Right cardiac atrium (tissue), 5 donors: ENCODE measurements at regions not wholly inside any gene's neighbourhood (a gene's known extent, or its start where the extent isn't known, plus 50 kb on each side); places are given as distances from the start of the nearest gene placed in this dataset.
A peak's percentile ranks its signal among the peaks of the same experiment; 100 is the strongest.

Experiments used
- ATAC-seq, 2 donors: fragments of 200-7000 bp; cut with Tn5 transposase; one replicate each; pipeline versions ENCODE4 v1.8.0 to v1.9.1; 2020; ENCODE audit warnings: moderate library complexity in 2 of 2, mild to moderate bottlenecking in 1 of 2
- DNase-seq, 3 donors: peaks; one replicate each; pipeline ENCODE4 v3.0.0-alpha.2; 2020
- H3K27ac ChIP-seq: one replicate; pipeline ENCODE4 v1.5.1; 2013; ENCODE audit warnings: mild to moderate bottlenecking, low read length, control low read depth, moderate library complexity
- H3K27me3 ChIP-seq: one replicate; pipeline ENCODE4 v1.6.1; 2013; ENCODE audit not compliant: control insufficient read depth, insufficient read depth
- H3K4me1 ChIP-seq: one replicate; pipeline ENCODE4 v1.6.1; 2013; ENCODE audit warnings: low read length; ENCODE audit not compliant: control insufficient read depth, insufficient read depth
- H3K4me3 ChIP-seq: one replicate; pipeline ENCODE4 v1.5.1; 2013; ENCODE audit warnings: low read length, control low read depth
- H3K9me3 ChIP-seq: one replicate; pipeline ENCODE4 v1.6.1; 2013; ENCODE audit warnings: low read length; ENCODE audit not compliant: control insufficient read depth
- WGBS: extraction: QIAGEN DNeasy Blood & Tissue Kit; methylation state at CpG from one replicate; pipeline ENCODE4 v1.1.7; 2013; 5-methylcytosine and 5-hydroxymethylcytosine counted together
- intact Hi-C, 4 donors: fragments of 100-400 bp; cut with DNase I; formaldehyde crosslinking; loops; one replicate each; pipeline versions ENCODE4 v1.11.0 to v1.14.0; 2022 to 2023
- donor health status: healthy with polysubstance abuse.
- donor health status: DM: no; HTN: yes; CAD: no.
- donor health status: DM: no; HTN: no; CAD: no.
- donor health status: DM: no; HTN: yes; CAD: no; lungs with severe emphysema.
- donor health status: DM: yes; HTN: yes; CAD: no.

DNA sequence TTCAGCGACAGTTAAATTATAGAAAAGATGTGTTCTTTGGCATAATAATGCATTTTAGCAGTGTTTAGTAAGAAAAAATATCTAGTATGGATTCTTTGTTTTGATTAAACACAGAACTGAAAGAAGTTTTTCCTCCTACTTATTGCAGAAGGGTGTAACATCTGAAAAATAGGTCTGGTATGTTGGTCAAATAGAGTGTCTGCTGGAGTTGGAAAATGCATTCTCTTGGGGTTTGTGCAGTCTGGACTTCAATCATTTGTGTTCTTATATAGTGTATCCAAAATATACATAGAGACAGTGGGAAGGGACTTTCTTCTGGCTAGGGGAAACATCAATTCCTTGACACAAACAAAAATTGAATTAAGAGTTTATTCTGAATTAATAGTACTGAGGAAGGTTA is 132.4 kb upstream of the MAN1A1 start:
- Histone ChIP-seq H3K4me1 (no peaks in the 10 kb centered on the region), H3K27me3 (no peaks in the 10 kb centered on the region), H3K9me3 (no peaks in the 10 kb centered on the region), H3K4me3 (no peak overlapping the region), H3K27ac (no peak overlapping the region)
- intact Hi-C loops = no loop called here
- no peak for ATAC-seq
- 75% methylated on average over 1 of the region's 1 CpG for WGBS
- no peak for DNase-seq

DNA sequence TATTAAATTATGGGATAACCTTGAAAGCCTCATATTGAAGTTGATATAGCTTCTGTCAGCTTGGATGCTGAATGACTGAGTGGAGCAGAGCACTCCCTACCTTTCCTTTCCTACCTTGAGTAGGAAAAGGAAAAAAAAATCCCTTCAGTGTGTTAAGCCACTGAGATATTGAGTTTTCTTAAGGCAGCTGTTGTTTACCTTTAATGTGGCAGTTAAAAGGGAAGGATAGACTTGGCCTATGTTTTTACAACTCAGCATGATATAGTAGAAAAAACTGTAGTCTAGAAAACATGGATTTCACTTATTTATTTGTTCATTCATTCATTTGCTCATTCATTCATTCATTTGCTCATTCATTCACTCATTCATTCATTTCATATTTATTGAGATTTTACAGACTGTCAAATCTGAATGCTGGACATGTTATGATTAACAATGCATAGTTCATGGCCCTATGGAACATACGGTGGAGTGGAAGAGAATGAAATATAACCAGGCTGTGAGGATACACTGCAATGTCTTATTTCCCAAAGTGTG is 131.5 kb upstream of the MAN1A1 start:
- 98% methylated on average over 1 of the region's 1 CpG for WGBS
- no peaks in the 10 kb centered on the region for H3K9me3 ChIP-seq
- H3K4me1 ChIP-seq = no peaks in the 10 kb centered on the region
- intact Hi-C loops = no loop called here
- no peaks in the 10 kb centered on the region for H3K27me3 ChIP-seq
- H3K4me3 ChIP-seq = no peak overlapping the region
- no peak overlapping the region for H3K27ac ChIP-seq
- ATAC-seq = no peak
- DNase-seq = no peak

DNA sequence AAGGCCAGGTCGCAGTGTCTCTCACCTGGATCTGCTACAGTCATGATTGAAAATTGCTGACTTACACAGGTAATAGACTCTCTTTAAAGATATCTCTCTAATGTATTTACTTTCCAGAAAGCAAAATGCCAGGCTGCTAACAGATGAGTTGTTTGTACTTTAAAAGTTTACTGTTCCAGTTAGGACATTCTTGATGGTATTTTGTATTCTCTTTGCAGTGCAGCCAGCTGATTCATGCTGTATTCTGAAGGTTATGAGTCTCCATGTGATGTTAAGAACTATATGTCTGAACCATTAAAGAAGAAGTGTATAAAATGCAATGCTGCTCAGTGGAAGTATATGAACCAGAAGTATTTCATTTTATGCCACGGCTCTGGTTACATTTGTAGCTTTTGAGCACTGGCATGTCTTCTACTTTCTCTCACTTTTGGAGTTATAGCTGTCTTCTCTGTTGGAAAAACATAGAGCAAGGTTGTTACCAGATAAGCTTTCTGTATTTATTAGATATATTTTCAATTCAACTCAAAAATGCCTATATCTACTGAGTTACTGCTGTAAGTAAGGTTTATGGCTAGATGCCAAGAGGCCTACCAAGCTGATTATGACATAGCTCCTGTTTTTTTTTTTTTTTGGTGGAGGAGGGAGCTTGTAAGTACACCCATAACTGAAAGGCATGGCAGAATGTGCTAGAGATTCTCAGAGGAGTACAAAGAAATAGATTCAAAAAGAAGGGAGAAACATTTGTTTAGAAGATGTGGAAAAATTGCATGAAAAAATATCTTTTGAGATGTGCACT is 130.5 kb upstream of the MAN1A1 start:
- intact Hi-C loops = no loop called here
- ATAC-seq = no peak

DNA sequence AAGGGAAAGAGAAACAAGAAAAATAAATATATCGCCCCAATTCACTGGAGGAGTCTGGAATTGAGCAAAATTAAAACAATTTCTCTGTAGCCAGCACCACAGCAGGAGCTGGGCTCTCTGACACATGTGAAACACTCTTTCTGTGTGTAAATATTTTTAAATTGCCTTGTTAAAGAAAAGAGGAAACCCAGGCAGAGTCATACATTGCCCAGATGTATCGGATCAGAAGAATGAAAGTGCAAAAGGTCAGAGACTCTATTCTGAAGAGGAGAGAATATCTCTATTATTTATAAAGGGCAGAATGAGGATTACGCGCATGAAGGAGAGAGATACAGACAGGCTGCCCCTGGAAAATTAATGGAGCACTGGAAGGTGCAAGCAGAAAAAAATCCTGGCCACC is 127.0 kb upstream of the MAN1A1 start:
- no peaks in the 10 kb centered on the region for H3K4me1 ChIP-seq
- no peak overlapping the region for H3K27ac ChIP-seq
- H3K27me3 ChIP-seq = no peaks in the 10 kb centered on the region
- peak in 1 of 3 donors; percentile 11 for DNase-seq
- H3K4me3 ChIP-seq = no peak overlapping the region
- intact Hi-C loops = no loop called here
- WGBS = 62% methylated on average over 4 of the region's 4 CpGs
- no peaks in the 10 kb centered on the region for H3K9me3 ChIP-seq
- no peak for ATAC-seq

More for the DNA sequence above, 130.5 kb upstream of the MAN1A1 start:
- DNase-seq = no peak
- Histone ChIP-seq H3K27me3 (no peaks in the 10 kb centered on the region), H3K9me3 (no peaks in the 10 kb centered on the region), H3K4me3 (no peak overlapping the region), H3K27ac (no peak overlapping the region), H3K4me1 (no peaks in the 10 kb centered on the region)
- WGBS = 87% methylated on average over 2 of the region's 2 CpGs

DNA sequence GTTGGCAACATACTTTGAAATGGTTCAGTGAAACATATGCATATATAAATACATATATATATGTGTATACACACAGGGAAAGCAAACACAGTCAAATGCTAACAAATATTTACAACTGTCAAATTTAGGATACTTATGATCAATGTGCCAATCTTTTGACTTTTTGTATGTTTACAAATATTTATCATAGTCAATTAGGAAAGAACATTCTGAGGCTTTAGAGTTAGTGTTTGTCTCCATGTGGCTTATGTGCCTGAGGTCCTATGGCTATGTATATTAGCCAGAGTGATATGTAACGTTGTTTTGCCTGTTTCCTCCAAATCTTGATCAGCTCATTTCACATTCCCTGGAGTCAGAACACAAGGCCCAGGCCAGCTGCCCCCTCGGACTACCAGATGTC is 126.5 kb upstream of the MAN1A1 start:
- Histone ChIP-seq H3K27ac (no peak overlapping the region), H3K27me3 (no peaks in the 10 kb centered on the region), H3K9me3 (no peaks in the 10 kb centered on the region), H3K4me3 (no peak overlapping the region), H3K4me1 (no peaks in the 10 kb centered on the region)
- 52% methylated on average over 2 of the region's 2 CpGs for WGBS
- intact Hi-C loops = no loop called here
- ATAC-seq (no peak), DNase-seq (no peak)

DNA sequence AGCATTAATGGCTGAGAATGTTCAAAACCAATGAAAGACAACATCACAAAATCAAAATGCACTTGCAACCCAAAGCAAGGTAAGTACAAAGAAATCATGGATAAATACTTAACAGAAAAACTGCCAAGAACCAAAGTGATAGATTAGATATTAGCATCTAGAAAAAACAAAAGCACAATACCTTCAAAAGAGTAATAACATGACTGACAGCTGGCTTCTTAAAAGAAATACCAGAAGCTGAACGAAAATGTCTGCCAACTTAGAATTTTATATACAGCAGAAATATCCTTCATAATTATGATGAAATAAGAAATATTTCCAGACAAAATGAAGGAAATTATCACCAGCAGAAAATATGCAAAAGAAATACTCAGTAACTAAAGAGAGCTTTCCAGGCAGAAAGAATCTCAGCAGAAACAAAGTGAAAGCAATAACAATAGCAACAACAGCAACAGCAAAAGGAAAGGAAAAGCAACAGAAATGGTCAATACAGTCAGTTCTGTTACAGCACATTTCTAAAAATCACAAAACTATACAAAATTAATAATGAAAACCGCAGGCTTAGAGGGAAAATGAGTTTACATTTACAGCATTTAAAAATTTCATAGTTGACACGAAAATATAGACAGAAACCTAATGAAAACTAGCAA is 121.5 kb upstream of the MAN1A1 start:
- Histone ChIP-seq H3K9me3 (no peaks in the 10 kb centered on the region), H3K27ac (no peak overlapping the region), H3K27me3 (no peaks in the 10 kb centered on the region), H3K4me1 (peaks cover 2% of the 10 kb centered on the region), H3K4me3 (no peak overlapping the region)
- 54% methylated on average over 3 of the region's 3 CpGs for WGBS
- DNase-seq (no peak), ATAC-seq (no peak)
- intact Hi-C loops = no loop called here

DNA sequence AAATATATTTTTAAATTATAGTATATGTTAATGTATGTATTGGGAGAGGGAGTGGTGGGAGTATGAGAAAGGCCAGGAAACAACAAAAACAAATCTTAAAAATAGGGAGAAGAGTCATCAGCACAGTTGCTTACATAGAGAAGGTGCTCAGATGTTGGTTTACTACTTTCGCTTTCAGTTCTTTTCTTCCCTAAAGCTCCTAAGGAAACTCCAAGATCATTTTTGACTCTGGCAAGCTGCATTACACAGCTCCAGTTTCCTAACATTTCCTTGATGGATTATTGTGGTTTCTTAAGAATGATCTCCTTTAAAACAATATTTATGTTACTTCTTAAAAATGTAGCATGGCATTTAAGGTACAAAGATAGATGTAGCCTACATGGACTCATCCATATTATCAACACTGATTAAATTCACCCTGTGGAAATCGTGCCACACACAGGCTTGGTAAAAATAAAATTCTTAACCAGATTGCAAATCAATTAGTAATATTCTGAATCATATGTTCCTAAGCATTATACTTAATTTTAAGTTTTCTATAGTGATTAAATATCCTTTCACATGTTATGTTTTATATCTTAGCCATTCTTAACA is 118.0 kb upstream of the MAN1A1 start:
- Histone ChIP-seq H3K27me3 (no peaks in the 10 kb centered on the region), H3K27ac (no peak overlapping the region), H3K4me1 (peaks cover 2% of the 10 kb centered on the region), H3K9me3 (no peaks in the 10 kb centered on the region), H3K4me3 (peak overlapping the region; percentile 32)
- WGBS = 55% methylated on average over 2 of the region's 2 CpGs
- ATAC-seq = peak in 1 of 2 donors; percentile 45
- DNase-seq = no peak
- intact Hi-C loops = no loop called here

DNA sequence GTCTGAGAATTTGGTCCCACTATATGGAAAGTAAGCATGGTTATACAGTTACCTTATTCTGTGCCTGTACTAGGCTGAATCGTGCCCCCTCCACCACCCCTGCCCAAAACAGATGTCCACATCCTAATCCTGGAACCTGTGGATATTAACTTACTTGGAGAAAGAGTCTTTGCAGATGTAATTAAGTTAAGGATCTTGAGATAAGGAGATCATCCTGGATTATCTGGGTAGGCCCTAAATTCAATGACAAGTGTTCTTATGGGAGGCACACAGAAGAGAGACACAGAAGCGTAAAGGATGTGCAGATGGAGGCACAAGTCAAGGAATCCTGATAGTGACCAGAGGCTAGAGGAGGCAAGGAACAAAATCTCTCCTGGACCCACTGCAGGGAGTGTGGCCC is 116.7 kb upstream of the MAN1A1 start:
- Histone ChIP-seq H3K27me3 (no peaks in the 10 kb centered on the region), H3K27ac (no peak overlapping the region), H3K4me1 (peaks cover 2% of the 10 kb centered on the region), H3K4me3 (no peak overlapping the region), H3K9me3 (no peaks in the 10 kb centered on the region)
- no peak for ATAC-seq
- intact Hi-C loops = no loop called here
- WGBS = 97% methylated on average over 2 of the region's 2 CpGs
- DNase-seq = no peak

DNA sequence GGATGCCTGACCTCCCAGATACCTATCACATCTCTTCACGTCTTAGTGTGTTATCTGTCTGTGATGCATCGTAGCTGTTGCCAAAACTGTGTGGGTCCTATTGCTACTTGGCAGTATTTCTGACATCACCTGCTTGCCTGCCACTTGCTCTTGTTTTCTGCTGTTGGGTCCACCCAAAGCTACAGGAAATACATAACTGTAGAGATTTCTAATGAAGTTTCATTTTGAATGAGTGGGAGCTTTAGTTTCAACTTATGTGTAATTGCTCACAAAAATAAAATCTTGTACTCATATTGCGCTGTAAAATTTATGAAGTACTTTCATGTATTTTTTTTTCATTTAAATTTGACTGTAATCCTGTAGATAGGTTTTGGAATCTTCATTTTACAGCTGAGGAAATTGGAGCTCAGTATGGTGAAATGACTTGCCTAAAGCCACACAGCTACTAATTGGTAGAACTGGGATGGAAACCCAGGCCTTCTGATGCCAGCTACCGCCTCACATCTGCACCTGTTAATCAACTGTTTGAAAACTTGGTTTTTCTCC is 113.6 kb upstream of the MAN1A1 start:
- WGBS = 64% methylated on average over 4 of the region's 4 CpGs
- intact Hi-C loops = no loop called here
- Histone ChIP-seq H3K4me3 (no peak overlapping the region), H3K27ac (no peak overlapping the region), H3K9me3 (no peaks in the 10 kb centered on the region), H3K27me3 (no peaks in the 10 kb centered on the region), H3K4me1 (peaks cover 2% of the 10 kb centered on the region)
- ATAC-seq (no peak), DNase-seq (no peak)

DNA sequence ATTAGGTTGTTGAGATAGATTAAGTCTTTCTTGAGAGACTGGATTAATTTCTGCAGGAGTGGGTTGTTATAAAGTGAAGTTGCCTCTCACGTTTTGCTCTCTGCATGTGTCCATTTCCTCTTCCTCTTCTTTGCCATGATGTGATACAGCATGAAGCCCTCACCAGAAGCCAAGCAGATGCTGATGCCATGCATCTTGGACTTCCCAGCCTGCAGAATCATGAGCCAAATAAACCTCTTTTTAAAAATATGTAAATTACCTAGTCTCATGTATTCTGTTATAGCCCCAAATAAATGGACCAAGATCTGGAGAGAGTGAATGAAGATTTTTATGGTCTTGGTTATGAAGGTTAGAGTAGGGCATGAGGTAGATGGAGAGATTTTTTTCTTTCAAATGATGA is 111.6 kb upstream of the MAN1A1 start:
- no peaks in the 10 kb centered on the region for H3K4me1 ChIP-seq
- no peaks in the 10 kb centered on the region for H3K9me3 ChIP-seq
- intact Hi-C loops = no loop called here
- no peak overlapping the region for H3K4me3 ChIP-seq
- no peaks in the 10 kb centered on the region for H3K27me3 ChIP-seq
- DNase-seq (no peak), ATAC-seq (no peak)
- no peak overlapping the region for H3K27ac ChIP-seq
- WGBS = 62% methylated on average over 1 of the region's 1 CpG
